NT2/D1 (cell line): ENCODE measurements at regions not wholly inside any gene's neighbourhood (a gene's known extent, or its start where the extent isn't known, plus 50 kb on each side); places are given as distances from the start of the nearest gene placed in this dataset.

ENCODE experiments used
- DNase-seq: peaks from one replicate; pipeline ENCODE4 v3.0.0-alpha.2; 2011; ENCODE audit warnings: low read depth, low spot score
- H3K27me3 ChIP-seq: 2 replicates; pipeline ENCODE4 v1.6.0; 2011; ENCODE audit warnings: mild to moderate bottlenecking; ENCODE audit not compliant: insufficient read length, insufficient read depth
- H3K36me3 ChIP-seq: 2 replicates; pipeline ENCODE4 v1.6.1; 2011; ENCODE audit warnings: mild to moderate bottlenecking, low read length, mixed read lengths; ENCODE audit not compliant: insufficient read depth, insufficient read length
- H3K4me1 ChIP-seq: 2 replicates; pipeline ENCODE4 v1.5.1; 2011; ENCODE audit not compliant: insufficient read depth, insufficient read length
- H3K4me3 ChIP-seq: 2 replicates; pipeline ENCODE4 v1.5.1; 2011; ENCODE audit warnings: low read depth; ENCODE audit not compliant: insufficient read length
- H3K9ac ChIP-seq: 2 replicates; pipeline ENCODE4 v1.6.0; 2011; ENCODE audit warnings: low read depth; ENCODE audit not compliant: insufficient read length
- H3K9me3 ChIP-seq: 2 replicates; pipeline ENCODE4 v1.5.1; 2011; ENCODE audit warnings: mild to moderate bottlenecking, low read length; ENCODE audit not compliant: insufficient read depth
- SUZ12 ChIP-seq: IDR thresholded peaks from 2 replicates; pipeline ENCODE4 v1.6.1; 2011; ENCODE audit not compliant: insufficient read length, insufficient read depth; ENCODE audit errors: extremely low read depth
- YY1 ChIP-seq: IDR thresholded peaks from 2 replicates; pipeline ENCODE4 v1.6.1; 2011; ENCODE audit not compliant: insufficient read length, insufficient read depth
- ZNF274 ChIP-seq: IDR thresholded peaks from 2 replicates; pipeline ENCODE4 v1.6.1; 2011; ENCODE audit warnings: mild to moderate bottlenecking, low read depth, low read length

DNA sequence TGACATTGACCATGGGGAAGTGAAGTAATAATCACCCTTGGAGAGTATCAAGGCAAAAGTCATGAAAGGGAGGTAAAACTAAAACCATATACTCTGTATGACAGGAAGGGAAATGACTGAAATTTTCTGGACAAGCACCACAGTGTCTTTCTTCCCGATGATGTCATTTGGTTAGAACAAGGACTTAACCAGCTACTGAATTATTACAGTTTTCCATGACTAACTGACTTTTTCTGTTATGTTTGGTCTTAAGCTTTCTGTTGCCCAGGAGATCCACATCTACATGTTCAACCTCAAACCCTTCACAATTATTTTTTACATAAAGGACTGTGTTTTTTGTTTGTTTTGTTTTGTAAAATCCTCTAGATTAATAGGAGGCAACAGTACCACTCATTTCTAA, 191.9 kb upstream of the IL12A start:
- no peak for DNase-seq
- Histone ChIP-seq H3K4me3 (no peak overlapping the region), H3K27me3 (no peaks in the 10 kb centered on the region), H3K4me1 (no peaks in the 10 kb centered on the region), H3K9ac (no peak overlapping the region), H3K36me3 (no peaks in the 10 kb centered on the region), H3K9me3 (no peaks in the 10 kb centered on the region; the same call in 1 of the 2 replicates)
- TF ChIP-seq SUZ12 (no peak), YY1 (no peak), ZNF274 (no peak)

DNA sequence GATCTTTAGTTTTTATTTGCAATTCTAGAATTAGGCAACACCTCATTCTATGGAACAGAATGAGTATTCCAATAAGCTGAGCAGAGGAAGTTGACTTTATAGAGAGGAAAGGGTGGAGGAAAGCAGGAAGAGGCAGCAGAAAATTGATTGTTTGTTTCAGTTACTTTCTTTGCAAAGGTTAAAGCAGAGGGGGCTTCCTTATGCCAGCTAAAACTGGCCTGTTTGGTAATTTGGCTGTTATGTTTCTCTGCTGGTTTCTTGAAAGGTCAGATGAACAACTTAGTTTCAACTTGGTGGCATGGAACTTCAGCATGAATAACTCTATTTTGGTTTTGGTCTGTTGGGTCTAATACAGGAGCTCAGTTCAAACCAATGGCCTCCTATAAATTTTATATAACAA, 190.9 kb upstream of the IL12A start:
- Histone ChIP-seq H3K9me3 (no peaks in the 10 kb centered on the region; the same call in 1 of the 2 replicates), H3K4me1 (no peaks in the 10 kb centered on the region), H3K27me3 (no peaks in the 10 kb centered on the region), H3K36me3 (peaks cover under 1% of the 10 kb centered on the region), H3K9ac (no peak overlapping the region), H3K4me3 (no peak overlapping the region)
- TF ChIP-seq YY1 (no peak), SUZ12 (no peak), ZNF274 (no peak)
- DNase-seq: no peak

DNA sequence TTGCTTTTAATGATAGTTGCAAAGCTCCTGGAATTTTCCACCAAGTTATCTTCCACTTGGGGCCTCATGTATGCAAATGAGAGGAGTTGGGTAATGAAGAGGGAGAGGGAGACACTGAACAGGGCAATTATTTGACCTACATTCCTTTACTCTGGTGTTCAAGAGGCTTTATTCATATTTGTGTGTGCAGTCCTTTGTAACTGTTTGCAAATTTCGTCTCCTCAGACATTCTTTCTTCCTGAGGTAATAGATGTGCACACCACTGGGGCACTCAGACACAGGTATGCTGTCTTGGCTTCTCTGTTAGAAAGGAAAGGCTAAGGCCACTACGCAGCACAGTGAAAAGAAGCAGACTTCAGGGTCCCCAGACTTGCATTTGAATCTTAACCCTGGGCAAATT, 189.7 kb upstream of the IL12A start:
- no peaks in the 10 kb centered on the region; the same call in 1 of the 2 replicates for H3K9me3 ChIP-seq
- TF ChIP-seq SUZ12: no peak
- TF ChIP-seq ZNF274: no peak
- TF ChIP-seq YY1: no peak
- no peak overlapping the region for H3K9ac ChIP-seq
- no peak for DNase-seq
- no peak overlapping the region for H3K4me3 ChIP-seq
- no peaks in the 10 kb centered on the region for H3K27me3 ChIP-seq
- H3K36me3 ChIP-seq: peaks cover 3% of the 10 kb centered on the region
- no peaks in the 10 kb centered on the region for H3K4me1 ChIP-seq

DNA sequence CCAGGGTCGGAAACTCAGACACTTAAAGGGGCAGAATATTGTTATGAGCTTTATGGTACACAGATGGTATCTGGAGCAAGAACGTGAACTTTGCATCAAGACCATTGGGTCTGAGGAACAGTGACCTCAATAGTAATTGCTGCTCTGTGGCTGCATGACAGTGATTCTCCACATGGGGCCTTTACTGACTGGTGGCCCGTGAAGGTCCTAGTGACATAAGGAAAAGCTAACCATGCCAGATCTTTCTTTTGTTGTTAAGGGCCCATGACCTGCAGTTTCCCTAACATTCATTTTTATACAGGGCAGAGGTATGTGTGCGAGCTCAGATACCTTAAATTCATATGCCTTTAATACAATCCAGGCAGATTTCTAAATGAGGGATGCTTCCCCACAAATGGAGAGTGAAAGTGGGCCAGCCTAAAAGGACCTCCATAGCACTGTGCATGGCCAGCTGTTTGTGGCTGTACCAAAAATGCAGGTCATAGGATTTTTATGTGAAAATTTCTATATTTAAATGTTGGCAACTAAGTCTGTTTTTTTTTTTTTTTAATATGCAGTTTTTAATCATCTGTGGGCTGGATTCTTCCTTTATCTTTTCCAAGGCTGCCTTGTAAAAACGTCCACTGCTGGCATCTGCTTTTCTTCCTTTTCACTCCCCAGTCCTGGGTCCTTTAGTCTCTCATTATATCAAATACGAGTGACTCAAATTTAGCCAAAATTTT, 188.0 kb upstream of the IL12A start:
- DNase-seq: no peak
- Histone ChIP-seq H3K4me1 (no peaks in the 10 kb centered on the region), H3K27me3 (no peaks in the 10 kb centered on the region), H3K36me3 (peaks cover 3% of the 10 kb centered on the region), H3K9ac (no peak overlapping the region), H3K4me3 (no peak overlapping the region), H3K9me3 (no peaks in the 10 kb centered on the region; the same call in 1 of the 2 replicates)
- no peak for TF ChIP-seq ZNF274

DNA sequence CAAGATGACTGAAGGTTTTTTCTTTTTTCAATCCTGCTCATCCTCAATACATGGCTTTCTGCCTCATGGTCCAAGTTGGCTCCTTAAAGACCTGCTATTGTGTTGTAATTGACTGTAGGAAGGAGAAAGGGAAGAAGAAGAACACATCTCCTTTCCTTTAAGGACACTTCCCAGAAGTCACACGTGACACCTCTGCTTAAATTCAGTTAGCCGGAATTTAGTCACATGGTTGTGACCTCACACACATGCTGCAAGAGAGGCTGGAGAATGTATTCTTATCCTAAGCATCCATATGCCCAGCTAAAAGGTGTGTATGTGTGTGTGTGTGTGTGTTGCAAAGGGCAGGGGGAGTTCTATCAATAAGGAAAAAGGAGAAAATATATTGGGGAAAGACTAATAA, 185.8 kb upstream of the IL12A start:
- no peak for DNase-seq
- no peaks in the 10 kb centered on the region; the same call in 1 of the 2 replicates for H3K9me3 ChIP-seq
- H3K36me3 ChIP-seq: peaks cover 5% of the 10 kb centered on the region
- H3K9ac ChIP-seq: no peak overlapping the region
- TF ChIP-seq ZNF274 (no peak), YY1 (no peak), SUZ12 (no peak)
- H3K4me3 ChIP-seq: no peak overlapping the region
- no peaks in the 10 kb centered on the region for H3K27me3 ChIP-seq
- H3K4me1 ChIP-seq: no peaks in the 10 kb centered on the region

DNA sequence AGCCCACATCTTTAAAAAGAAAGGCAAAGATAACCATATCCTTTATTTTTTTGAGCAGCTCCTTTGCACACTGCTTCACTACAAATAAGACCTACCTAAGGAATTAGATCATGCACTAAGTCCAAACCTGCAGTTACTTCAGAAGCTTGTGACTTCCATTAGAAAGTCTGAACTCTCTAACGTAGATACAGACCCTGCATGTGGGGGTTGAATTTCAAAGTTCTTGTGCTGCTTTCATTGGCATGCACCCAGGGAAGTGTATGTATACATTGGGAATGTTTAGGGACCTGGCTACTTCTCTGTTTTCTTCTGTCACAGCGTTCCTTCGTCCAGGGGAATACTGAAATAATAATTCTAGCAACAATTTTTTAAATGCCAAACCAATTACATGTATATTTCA, 185.2 kb upstream of the IL12A start:
- H3K4me3 ChIP-seq: no peak overlapping the region
- TF ChIP-seq SUZ12: no peak
- TF ChIP-seq ZNF274: no peak
- TF ChIP-seq YY1: no peak
- H3K9me3 ChIP-seq: no peaks in the 10 kb centered on the region; the same call in 1 of the 2 replicates
- no peak for DNase-seq
- no peaks in the 10 kb centered on the region for H3K4me1 ChIP-seq
- H3K36me3 ChIP-seq: peaks cover 5% of the 10 kb centered on the region
- H3K27me3 ChIP-seq: no peaks in the 10 kb centered on the region
- H3K9ac ChIP-seq: no peak overlapping the region

DNA sequence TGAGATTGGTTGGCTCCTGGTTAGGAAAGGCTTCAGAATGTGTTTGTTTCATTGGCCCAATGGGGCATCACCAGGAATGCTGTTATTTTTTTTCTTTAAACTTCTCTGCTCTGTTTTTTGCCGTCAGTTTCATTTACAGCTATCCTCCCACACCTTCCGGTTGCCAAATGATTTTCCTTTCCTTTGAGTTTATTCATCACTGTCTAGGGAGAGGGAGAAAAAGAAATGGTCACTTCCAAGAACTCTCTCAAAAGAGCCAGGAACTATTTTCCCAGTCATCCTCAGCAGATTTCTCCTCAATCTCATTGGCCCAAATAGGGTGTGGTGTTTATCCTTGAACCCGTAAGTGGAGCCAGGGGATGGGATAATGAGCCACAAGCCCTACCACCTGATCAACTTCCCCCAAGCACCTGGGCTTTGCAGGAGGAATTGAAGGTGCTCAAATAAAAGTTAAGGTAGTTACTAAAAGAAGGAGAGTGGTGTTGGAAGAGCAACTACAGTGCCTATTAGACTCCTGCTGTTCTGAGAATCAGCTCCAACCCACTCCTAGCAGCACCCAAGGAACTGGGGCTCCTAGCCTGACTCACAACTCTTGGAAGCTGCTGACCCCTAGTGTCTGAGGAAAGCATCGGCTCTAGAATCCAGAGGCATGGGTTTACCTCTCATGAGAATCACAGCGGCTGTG, 183.8 kb upstream of the IL12A start:
- DNase-seq: peak; percentile 68
- TF ChIP-seq SUZ12 (no peak), ZNF274 (no peak), YY1 (no peak)
- no peaks in the 10 kb centered on the region for H3K27me3 ChIP-seq
- H3K36me3 ChIP-seq: peaks cover 5% of the 10 kb centered on the region
- no peaks in the 10 kb centered on the region; the same call in 1 of the 2 replicates for H3K9me3 ChIP-seq
- no peaks in the 10 kb centered on the region for H3K4me1 ChIP-seq
- H3K4me3 ChIP-seq: no peak overlapping the region
- no peak overlapping the region for H3K9ac ChIP-seq
